GM23338 (cell line): ENCODE measurements at regions not wholly inside any gene's neighbourhood (a gene's known extent, or its start where the extent isn't known, plus 50 kb on each side); places are given as distances from the start of the nearest gene placed in this dataset.

ENCODE experiments used
- ATAC-seq: fragments of 200-7000 bp; cut with Tn5 transposase; 3 replicates; pipeline ENCODE4 v1.9.1; 2020
- DNase-seq: peaks from one replicate; pipeline ENCODE4 v3.0.0-alpha.2; 2015; ENCODE audit warnings: low spot score
- H2AFZ ChIP-seq: fragments of 200-600 bp; sonication (generic); 2 replicates; pipeline ENCODE4 v1.8.0; 2016; ENCODE audit warnings: antibody characterized with exemption, mild to moderate bottlenecking, moderate library complexity
- H3F3A ChIP-seq: fragments of 200-600 bp; sonication (generic); replicated peaks from 2 replicates; pipeline ENCODE4 v1.8.0; 2017; ENCODE audit warnings: antibody characterized with exemption, mixed run types, low read depth
- H3K27ac ChIP-seq: fragments of 200-600 bp; sonication (generic); 2 replicates; pipeline ENCODE4 v1.6.1; 2016; ENCODE audit warnings: low read depth
- H3K27me3 ChIP-seq: fragments of 200-600 bp; sonication (generic); 2 replicates; pipeline ENCODE4 v1.8.0; 2016; ENCODE audit warnings: mild to moderate bottlenecking, mixed run types, moderate library complexity; ENCODE audit not compliant: insufficient read depth
- H3K36me3 ChIP-seq: fragments of 200-600 bp; sonication (generic); 2 replicates; pipeline ENCODE4 v1.8.0; 2016; ENCODE audit warnings: mild to moderate bottlenecking; ENCODE audit not compliant: insufficient read depth
- H3K4me1 ChIP-seq: fragments of 200-600 bp; sonication (generic); 2 replicates; pipeline ENCODE4 v1.8.0; 2016; ENCODE audit warnings: mild to moderate bottlenecking, moderate library complexity; ENCODE audit not compliant: insufficient read depth
- H3K4me2 ChIP-seq: fragments of 200-600 bp; sonication (generic); 2 replicates; pipeline ENCODE4 v1.7.1; 2017; ENCODE audit warnings: mixed run types
- H3K4me3 ChIP-seq: fragments of 200-600 bp; sonication (generic); 2 replicates; pipeline ENCODE4 v1.6.1; 2016; ENCODE audit warnings: mixed run types
- H3K79me2 ChIP-seq: fragments of 200-600 bp; sonication (generic); replicated peaks from 2 replicates; pipeline ENCODE4 v1.8.0; 2017; ENCODE audit warnings: mild to moderate bottlenecking; ENCODE audit not compliant: insufficient read depth
- H3K9me2 ChIP-seq: fragments of 200-600 bp; sonication (generic); 2 replicates; pipeline ENCODE4 v1.8.0; 2017; ENCODE audit not compliant: insufficient read depth
- H4K20me1 ChIP-seq: fragments of 200-600 bp; sonication (generic); replicated peaks from 2 replicates; pipeline ENCODE4 v1.8.0; 2017; ENCODE audit warnings: mild to moderate bottlenecking; ENCODE audit not compliant: insufficient read depth
- H3K27ac Mint-ChIP-seq: 2 replicates; pipeline ENCODE4 v1.8.0; 2020; ENCODE audit warnings: inconsistent platforms, mild to moderate bottlenecking, moderate library complexity, mixed read lengths
- H3K27me3 Mint-ChIP-seq: 3 replicates; pipeline ENCODE4 v1.8.0; 2022; ENCODE audit warnings: low read depth, mild to moderate bottlenecking, moderate library complexity, mixed read lengths, inconsistent platforms; ENCODE audit not compliant: insufficient read depth, poor library complexity
- H3K36me3 Mint-ChIP-seq: 3 replicates; pipeline ENCODE4 v1.8.0; 2021; ENCODE audit warnings: low read depth, mild to moderate bottlenecking, inconsistent platforms, moderate library complexity, mixed read lengths
- H3K4me1 Mint-ChIP-seq: 3 replicates; pipeline ENCODE4 v1.8.0; 2020; ENCODE audit warnings: mild to moderate bottlenecking, inconsistent platforms, mixed read lengths
- H3K4me3 Mint-ChIP-seq: 3 replicates; pipeline ENCODE4 v1.8.0; 2021; ENCODE audit warnings: moderate library complexity, mild to moderate bottlenecking, inconsistent platforms, mixed read lengths
- H3K9me3 Mint-ChIP-seq: 3 replicates; pipeline ENCODE4 v1.8.0; 2020; ENCODE audit warnings: moderate library complexity, mild to moderate bottlenecking, inconsistent platforms, mixed read lengths
- CREB1 ChIP-seq: fragments of 250-450 bp; sonication (Bioruptor Pico); IDR thresholded peaks from 2 replicates; pipeline ENCODE4 v1.5.0; 2020; ENCODE audit warnings: low read depth, mild to moderate bottlenecking, moderate library complexity
- EZH2 ChIP-seq: fragments of 200-600 bp; sonication (generic); IDR thresholded peaks from one replicate; pipeline ENCODE4 v1.8.0; 2017; ENCODE audit warnings: antibody characterized with exemption, mild to moderate bottlenecking, low read depth; ENCODE audit not compliant: unreplicated experiment
- EZH2phosphoT487 ChIP-seq: fragments of 200-600 bp; sonication (generic); IDR thresholded peaks from one replicate; pipeline ENCODE4 v1.8.1; 2018; ENCODE audit warnings: antibody characterized with exemption; ENCODE audit not compliant: unreplicated experiment
- JUNB ChIP-seq: IDR thresholded peaks from one replicate; pipeline ENCODE4 v1.6.1; 2016; ENCODE audit warnings: antibody characterized with exemption; ENCODE audit not compliant: unreplicated experiment
- NANOG ChIP-seq: IDR thresholded peaks from 2 replicates; pipeline ENCODE4 v1.6.1; 2016; ENCODE audit warnings: antibody characterized with exemption, borderline replicate concordance
- POLR2AphosphoS5 ChIP-seq: IDR thresholded peaks from 2 replicates; pipeline ENCODE4 v1.6.1; 2016; ENCODE audit warnings: antibody characterized with exemption, low read depth
- STAT1 ChIP-seq: IDR thresholded peaks from one replicate; pipeline ENCODE4 v1.6.1; 2016; ENCODE audit warnings: antibody characterized with exemption; ENCODE audit not compliant: unreplicated experiment
- ZNF114 ChIP-seq: fragments of 250-450 bp; sonication (Bioruptor Pico); IDR thresholded peaks from 2 replicates; pipeline ENCODE4 v1.5.0; 2020; ENCODE audit warnings: mild to moderate bottlenecking, moderate library complexity
- ZNF331 ChIP-seq: fragments of 250-450 bp; sonication (Bioruptor Pico); IDR thresholded peaks from 2 replicates; pipeline ENCODE4 v1.5.0; 2020; ENCODE audit warnings: low read depth, mild to moderate bottlenecking, moderate library complexity
- TF ChIP-seq, protein P1 (sequence below): IDR thresholded peaks from 2 replicates; pipeline ENCODE4 v1.6.1; 2016; ENCODE audit warnings: antibody characterized with exemption
- TF ChIP-seq, protein P2 (sequence below), 2 experiments: fragments of 200-600 bp in 1 of 2; sonication (generic) in 1 of 2; conservative IDR thresholded peaks; 2 replicates each; pipeline versions ENCODE4 v1.5.1 to v1.6.1; 2016 to 2017; ENCODE audit warnings: antibody characterized with exemption in 2 of 2, low read depth in 2 of 2, mild to moderate bottlenecking in 2 of 2, moderate library complexity in 1 of 2

DNA sequence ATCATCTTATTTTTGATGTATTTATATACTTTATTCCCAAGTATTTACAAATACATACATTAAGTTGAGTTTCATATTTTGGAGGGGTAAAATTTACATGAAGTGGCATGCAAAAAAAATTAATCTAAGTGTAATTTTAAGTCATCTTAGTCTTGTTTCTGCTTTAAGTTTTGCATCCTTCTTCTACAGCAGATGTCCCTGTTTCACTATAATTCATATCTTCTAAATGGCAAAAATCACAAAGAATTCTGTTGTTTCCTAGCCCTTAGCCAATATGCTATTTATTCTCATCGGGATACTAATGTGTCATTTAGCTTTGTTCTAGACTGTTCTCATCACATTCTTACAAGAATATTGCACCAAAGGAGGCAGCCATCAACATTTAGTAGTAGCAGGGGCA lies 831.9 kb downstream of the GBE1 start:
- no peak for DNase-seq
- Mint-ChIP-seq H3K36me3 (peaks cover 16% of the 10 kb centered on the region; the same call in 2 of the 3 replicates), H3K9me3 (peaks cover 41% of the 10 kb centered on the region), H3K27me3 (no peaks in the 10 kb centered on the region), H3K4me3 (no peak overlapping the region), H3K4me1 (no peaks in the 10 kb centered on the region), H3K27ac (no peak overlapping the region)
- Histone ChIP-seq H3F3A (no peaks in the 10 kb centered on the region), H3K4me3 (no peak overlapping the region), H3K27me3 (no peaks in the 10 kb centered on the region), H3K4me1 (no peaks in the 10 kb centered on the region), H2AFZ (no peak overlapping the region), H4K20me1 (no peaks in the 10 kb centered on the region), H3K27ac (no peak overlapping the region), H3K79me2 (no peaks in the 10 kb centered on the region), H3K4me2 (no peak overlapping the region), H3K9me2 (no peaks in the 10 kb centered on the region), H3K36me3 (peaks cover 8% of the 10 kb centered on the region; the same call in 1 of the 2 replicates)
- ATAC-seq, result no peak
- no peak for TF ChIP-seq ZNF331
- no peak for TF ChIP-seq NANOG
- TF ChIP-seq CREB1 (CRISPR knock-in tag), result no peak

DNA sequence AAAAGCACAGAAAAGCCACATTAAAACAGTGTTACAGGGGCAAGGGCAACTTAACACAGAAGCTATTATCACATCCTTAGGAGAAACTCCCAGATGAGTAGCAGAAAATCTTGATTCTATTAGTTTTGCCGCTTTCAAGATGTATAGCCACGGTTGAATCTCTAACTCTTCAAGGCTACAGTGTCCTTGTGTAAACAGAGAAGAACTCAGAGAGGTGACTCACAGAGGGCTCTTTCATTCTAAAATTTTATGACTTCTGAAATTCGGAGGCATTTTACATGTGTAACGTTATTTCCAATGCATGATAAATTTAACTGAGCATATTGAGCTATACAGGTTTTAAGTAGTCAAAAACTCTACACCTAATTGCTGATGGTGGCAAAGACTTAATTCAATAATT lies 846.6 kb downstream of the GBE1 start:
- no peaks in the 10 kb centered on the region for H3K4me1 Mint-ChIP-seq
- H3K79me2 ChIP-seq, result no peaks in the 10 kb centered on the region
- H3K4me2 ChIP-seq, result no peak overlapping the region
- no peaks in the 10 kb centered on the region for H4K20me1 ChIP-seq
- no peaks in the 10 kb centered on the region for H3K4me1 ChIP-seq
- no peak overlapping the region for H3K4me3 ChIP-seq
- no peaks in the 10 kb centered on the region for H3K36me3 Mint-ChIP-seq
- no peaks in the 10 kb centered on the region for H3K27me3 ChIP-seq
- H3K27ac ChIP-seq, result no peak overlapping the region
- no peaks in the 10 kb centered on the region for H3K9me2 ChIP-seq
- TF ChIP-seq STAT1 (no peak), POLR2AphosphoS5 (no peak)
- H3K27me3 Mint-ChIP-seq, result peaks cover 2% of the 10 kb centered on the region
- no peaks in the 10 kb centered on the region for H3F3A ChIP-seq
- DNase-seq, result no peak
- no peak overlapping the region for H3K27ac Mint-ChIP-seq
- no peak overlapping the region for H3K4me3 Mint-ChIP-seq
- H3K9me3 Mint-ChIP-seq, result peaks cover 5% of the 10 kb centered on the region; the same call in 2 of the 3 replicates
- no peak overlapping the region for H2AFZ ChIP-seq
- ATAC-seq, result no peak
- no peaks in the 10 kb centered on the region for H3K36me3 ChIP-seq

DNA sequence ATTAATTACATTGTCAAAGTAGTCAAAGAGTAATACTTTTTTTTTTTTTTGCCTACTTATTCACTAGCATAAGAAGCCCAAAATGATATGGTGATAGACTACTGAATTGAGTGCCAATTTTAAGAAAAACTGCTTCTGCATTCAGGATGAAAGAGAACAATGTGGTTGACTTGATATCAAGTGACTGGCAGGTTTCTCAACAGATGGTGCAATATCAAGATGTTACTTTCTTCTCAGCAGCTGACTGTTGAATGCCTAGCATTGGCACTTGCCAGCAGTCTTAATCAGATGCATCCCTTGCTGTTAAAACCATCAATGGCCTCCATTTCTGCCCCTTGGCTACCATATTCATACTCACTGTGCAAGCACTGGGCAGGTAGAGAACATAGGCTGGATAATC lies 863.2 kb downstream of the GBE1 start:
- no peaks in the 10 kb centered on the region for H3K4me1 ChIP-seq
- H2AFZ ChIP-seq, result no peak overlapping the region
- no peaks in the 10 kb centered on the region; the same call in 1 of the 3 replicates for H3K36me3 Mint-ChIP-seq
- no peak overlapping the region for H3K27ac ChIP-seq
- no peak overlapping the region for H3K27ac Mint-ChIP-seq
- no peak overlapping the region for H3K4me3 Mint-ChIP-seq
- H3K27me3 ChIP-seq, result no peaks in the 10 kb centered on the region
- peaks cover 11% of the 10 kb centered on the region for H3K9me2 ChIP-seq
- H3K4me3 ChIP-seq, result no peak overlapping the region
- H3F3A ChIP-seq, result no peaks in the 10 kb centered on the region
- no peak overlapping the region for H3K4me2 ChIP-seq
- no peaks in the 10 kb centered on the region for H3K27me3 Mint-ChIP-seq
- DNase-seq (no peak), ATAC-seq (no peak)
- no peaks in the 10 kb centered on the region; the same call in 2 of the 3 replicates for H3K4me1 Mint-ChIP-seq
- H3K9me3 Mint-ChIP-seq, result peaks cover 5% of the 10 kb centered on the region; the same call in 1 of the 3 replicates
- no peaks in the 10 kb centered on the region for H3K79me2 ChIP-seq
- H4K20me1 ChIP-seq, result no peaks in the 10 kb centered on the region
- H3K36me3 ChIP-seq, result no peaks in the 10 kb centered on the region
- TF ChIP-seq EZH2phosphoT487, result no peak
- TF ChIP-seq, protein P1, sequence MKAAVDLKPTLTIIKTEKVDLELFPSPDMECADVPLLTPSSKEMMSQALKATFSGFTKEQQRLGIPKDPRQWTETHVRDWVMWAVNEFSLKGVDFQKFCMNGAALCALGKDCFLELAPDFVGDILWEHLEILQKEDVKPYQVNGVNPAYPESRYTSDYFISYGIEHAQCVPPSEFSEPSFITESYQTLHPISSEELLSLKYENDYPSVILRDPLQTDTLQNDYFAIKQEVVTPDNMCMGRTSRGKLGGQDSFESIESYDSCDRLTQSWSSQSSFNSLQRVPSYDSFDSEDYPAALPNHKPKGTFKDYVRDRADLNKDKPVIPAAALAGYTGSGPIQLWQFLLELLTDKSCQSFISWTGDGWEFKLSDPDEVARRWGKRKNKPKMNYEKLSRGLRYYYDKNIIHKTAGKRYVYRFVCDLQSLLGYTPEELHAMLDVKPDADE, result no peak
- no peak for TF ChIP-seq NANOG
- no peak for TF ChIP-seq ZNF114 (CRISPR knock-in tag)
- no peak for TF ChIP-seq ZNF331
- TF ChIP-seq STAT1, result no peak
- no peak for TF ChIP-seq JUNB
- no peak for TF ChIP-seq EZH2
- TF ChIP-seq, protein P2, sequence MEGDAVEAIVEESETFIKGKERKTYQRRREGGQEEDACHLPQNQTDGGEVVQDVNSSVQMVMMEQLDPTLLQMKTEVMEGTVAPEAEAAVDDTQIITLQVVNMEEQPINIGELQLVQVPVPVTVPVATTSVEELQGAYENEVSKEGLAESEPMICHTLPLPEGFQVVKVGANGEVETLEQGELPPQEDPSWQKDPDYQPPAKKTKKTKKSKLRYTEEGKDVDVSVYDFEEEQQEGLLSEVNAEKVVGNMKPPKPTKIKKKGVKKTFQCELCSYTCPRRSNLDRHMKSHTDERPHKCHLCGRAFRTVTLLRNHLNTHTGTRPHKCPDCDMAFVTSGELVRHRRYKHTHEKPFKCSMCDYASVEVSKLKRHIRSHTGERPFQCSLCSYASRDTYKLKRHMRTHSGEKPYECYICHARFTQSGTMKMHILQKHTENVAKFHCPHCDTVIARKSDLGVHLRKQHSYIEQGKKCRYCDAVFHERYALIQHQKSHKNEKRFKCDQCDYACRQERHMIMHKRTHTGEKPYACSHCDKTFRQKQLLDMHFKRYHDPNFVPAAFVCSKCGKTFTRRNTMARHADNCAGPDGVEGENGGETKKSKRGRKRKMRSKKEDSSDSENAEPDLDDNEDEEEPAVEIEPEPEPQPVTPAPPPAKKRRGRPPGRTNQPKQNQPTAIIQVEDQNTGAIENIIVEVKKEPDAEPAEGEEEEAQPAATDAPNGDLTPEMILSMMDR (conservative IDR thresholded peaks at IDR 0.05; ENCODE audit: low read depth in 2 of 2), result no peak
